ENCODE measurements at regions not wholly inside any gene's neighbourhood (a gene's known extent, or its start where the extent isn't known, plus 50 kb on each side); places are given as distances from the start of the nearest gene placed in this dataset.

DNA sequence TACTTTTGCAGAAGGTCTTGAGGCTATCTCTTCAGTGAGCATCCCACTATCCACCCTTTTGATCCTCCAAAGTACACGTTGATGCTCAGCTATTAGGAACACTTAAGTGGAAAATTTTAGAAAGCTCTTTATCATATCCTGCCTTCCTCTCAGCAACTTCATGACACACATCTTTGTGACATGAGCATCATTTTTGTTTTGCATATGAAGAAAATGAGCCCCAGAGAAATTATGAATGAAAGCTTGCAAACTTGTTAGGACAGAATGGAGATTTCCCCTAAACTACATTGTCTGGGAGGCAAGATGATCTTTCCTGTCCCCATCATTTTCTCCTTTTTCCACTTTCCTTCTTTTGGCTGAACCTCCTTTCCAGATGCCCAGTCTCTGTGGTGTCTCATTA is 239.4 kb upstream of the PIK3R1 start:
- ATAC-seq = no peak
- no peak for DNase-seq
- no peaks in the 10 kb centered on the region for H3K9me3 ChIP-seq (ENCODE audit: control insufficient read depth, low read length, poor library complexity, severe bottlenecking)
- Mint-ChIP-seq H3K4me1 (peaks cover 6% of the 10 kb centered on the region), H3K27me3 (no peaks in the 10 kb centered on the region), H3K4me3 (no peak overlapping the region), H3K36me3 (ENCODE audit: low read depth) (no peaks in the 10 kb centered on the region), H3K27ac (no peak overlapping the region)

DNA sequence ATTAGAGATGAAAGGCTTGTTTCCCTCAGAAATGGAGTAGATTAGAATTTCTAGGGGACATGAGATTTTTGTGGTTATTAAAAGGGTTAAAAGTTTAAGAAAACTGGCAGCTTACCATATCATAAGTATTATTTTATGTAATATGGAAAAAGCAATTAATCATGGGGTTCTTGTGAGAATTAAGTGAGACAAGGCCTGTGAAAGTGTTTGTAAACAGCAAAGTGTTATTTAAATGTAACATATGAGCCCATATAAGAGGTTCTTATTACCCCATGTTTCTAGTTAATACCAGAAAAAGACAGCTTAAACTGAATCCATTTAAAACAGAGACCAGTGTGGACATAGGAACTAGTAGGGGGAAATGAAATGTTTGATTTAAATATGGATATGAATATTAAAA is 241.1 kb upstream of the PIK3R1 start:
- DNase-seq (no peak), ATAC-seq (no peak)
- Mint-ChIP-seq H3K4me3 (no peak overlapping the region), H3K27ac (no peak overlapping the region), H3K27me3 (no peaks in the 10 kb centered on the region), H3K36me3 (ENCODE audit: low read depth) (no peaks in the 10 kb centered on the region), H3K4me1 (peaks cover 6% of the 10 kb centered on the region)
- H3K9me3 ChIP-seq (ENCODE audit: control insufficient read depth, low read length, poor library complexity, severe bottlenecking) = no peaks in the 10 kb centered on the region

DNA sequence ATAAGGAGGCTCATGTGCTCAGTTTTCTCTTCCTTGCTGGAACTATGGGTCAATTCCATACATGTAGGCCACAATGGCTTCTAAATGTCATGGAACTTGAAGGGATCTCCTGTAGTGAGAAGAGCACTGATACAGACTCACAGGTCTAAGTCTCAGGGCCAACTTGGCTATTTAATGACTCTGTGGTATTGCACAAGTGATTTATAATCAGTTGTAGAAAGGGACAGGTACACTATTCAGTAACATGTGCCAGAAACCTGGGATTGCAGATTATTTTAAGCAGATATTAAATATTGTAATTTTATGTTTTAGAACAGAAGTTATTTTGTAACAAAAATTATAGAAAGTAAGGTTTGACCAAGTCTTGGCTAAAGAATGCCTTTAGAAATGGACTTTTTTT is 241.5 kb upstream of the PIK3R1 start:
- Mint-ChIP-seq H3K27ac (no peak overlapping the region), H3K27me3 (no peaks in the 10 kb centered on the region), H3K4me3 (no peak overlapping the region), H3K36me3 (ENCODE audit: low read depth) (no peaks in the 10 kb centered on the region), H3K4me1 (peaks cover 6% of the 10 kb centered on the region)
- no peak for DNase-seq
- ATAC-seq = no peak
- no peaks in the 10 kb centered on the region for H3K9me3 ChIP-seq (ENCODE audit: control insufficient read depth, low read length, poor library complexity, severe bottlenecking)

DNA sequence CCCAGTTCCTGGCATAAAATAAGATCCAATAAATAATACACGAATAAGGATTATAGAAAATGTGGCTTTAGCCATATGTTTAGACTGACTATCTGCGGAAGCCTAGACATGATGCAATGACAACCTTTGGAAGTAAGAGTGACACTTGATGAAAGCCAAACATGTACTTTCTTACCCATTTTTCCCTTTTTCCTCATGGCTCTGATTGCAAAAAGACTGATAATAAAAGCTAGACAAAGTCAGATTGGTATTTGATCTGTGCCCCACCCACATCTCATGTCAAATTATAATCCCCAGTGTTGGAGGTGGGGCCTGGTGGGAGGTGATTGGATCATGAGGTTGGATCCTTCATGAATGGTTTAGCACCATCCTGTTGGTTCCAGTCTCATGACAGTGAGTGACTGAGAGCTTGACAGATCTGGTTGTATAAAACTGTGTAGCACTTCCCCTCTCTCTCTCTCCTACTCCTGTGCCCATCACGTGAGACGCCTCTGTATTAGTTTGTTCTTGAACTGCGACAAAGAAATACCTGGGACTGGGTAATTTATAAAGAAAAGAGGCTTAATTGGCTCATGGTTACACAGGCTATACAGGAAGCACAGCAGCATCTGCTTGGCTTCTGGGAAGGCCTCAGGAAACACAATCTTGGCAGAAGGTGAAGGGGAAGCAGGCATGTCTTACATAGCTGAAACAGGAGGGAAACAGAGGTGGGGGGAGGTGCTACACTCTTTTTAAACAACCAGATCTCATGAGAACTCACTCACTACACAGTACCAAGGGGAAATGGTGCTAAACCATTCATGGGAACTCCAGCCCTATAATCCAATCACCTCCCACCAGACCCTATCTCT is 243.4 kb upstream of the PIK3R1 start:
- no peak for ATAC-seq
- no peak overlapping the region for H3K4me3 Mint-ChIP-seq
- no peaks in the 10 kb centered on the region for H3K27me3 Mint-ChIP-seq
- no peaks in the 10 kb centered on the region for H3K9me3 ChIP-seq (ENCODE audit: control insufficient read depth, low read length, poor library complexity, severe bottlenecking)
- H3K4me1 Mint-ChIP-seq = peaks cover 3% of the 10 kb centered on the region
- DNase-seq = no peak
- no peak overlapping the region for H3K27ac Mint-ChIP-seq
- no peaks in the 10 kb centered on the region for H3K36me3 Mint-ChIP-seq (ENCODE audit: low read depth)

- no peaks in the 10 kb centered on the region for H3K27me3 Mint-ChIP-seq
- no peaks in the 10 kb centered on the region for H3K9me3 ChIP-seq (ENCODE audit: control insufficient read depth, low read length, poor library complexity, severe bottlenecking)
- DNase-seq (no peak), ATAC-seq (no peak)
- no peak overlapping the region for H3K27ac Mint-ChIP-seq
- H3K4me3 Mint-ChIP-seq = no peak overlapping the region
- H3K36me3 Mint-ChIP-seq (ENCODE audit: low read depth) = no peaks in the 10 kb centered on the region
- H3K4me1 Mint-ChIP-seq = no peaks in the 10 kb centered on the region
Observed at GRCh38 chr5:67971223-67971830, 244.2 kb upstream of the PIK3R1 start.

DNA sequence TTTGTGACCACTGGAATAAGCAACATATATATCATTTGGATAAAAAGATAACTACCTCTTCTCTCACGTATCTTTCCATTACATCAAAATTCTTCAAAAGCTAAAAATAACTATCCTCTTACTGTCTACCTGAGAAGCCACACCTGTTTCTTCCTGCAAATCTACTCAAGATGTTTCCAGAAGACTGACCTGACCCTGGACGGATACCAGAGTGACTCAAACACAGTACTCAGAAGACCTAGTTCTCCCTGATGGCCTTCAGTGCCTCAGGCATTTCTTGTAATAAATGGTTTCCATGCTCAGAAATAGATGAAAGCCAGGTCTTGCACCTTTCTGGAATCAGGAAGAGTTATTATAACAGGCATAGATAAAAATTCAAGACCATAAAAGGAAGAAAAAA is 245.9 kb upstream of the PIK3R1 start:
- Mint-ChIP-seq H3K27ac (no peak overlapping the region), H3K4me1 (no peaks in the 10 kb centered on the region), H3K4me3 (no peak overlapping the region), H3K36me3 (ENCODE audit: low read depth) (no peaks in the 10 kb centered on the region), H3K27me3 (peaks cover 7% of the 10 kb centered on the region)
- DNase-seq (no peak), ATAC-seq (no peak)
- H3K9me3 ChIP-seq (ENCODE audit: control insufficient read depth, low read length, poor library complexity, severe bottlenecking) = no peaks in the 10 kb centered on the region

DNA sequence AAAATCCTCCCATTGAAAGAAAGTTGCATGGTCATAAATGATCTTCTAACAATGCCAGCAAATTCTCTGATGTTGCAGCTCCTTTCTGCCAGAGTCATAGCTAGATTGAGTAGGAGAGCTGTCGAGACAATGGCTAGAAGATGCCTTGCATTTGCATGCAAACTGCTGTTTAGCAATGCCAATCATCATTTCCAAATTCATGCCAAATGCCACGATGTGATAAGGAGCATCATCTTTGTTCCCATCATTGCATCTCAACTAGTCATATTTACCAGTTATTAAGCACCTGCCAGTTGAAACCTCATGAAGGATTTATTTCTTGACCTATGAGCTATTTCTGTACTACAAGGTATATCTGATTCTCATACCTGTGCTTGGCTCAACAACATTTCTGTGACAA is 246.4 kb upstream of the PIK3R1 start:
- no peak for ATAC-seq
- Mint-ChIP-seq H3K36me3 (ENCODE audit: low read depth) (no peaks in the 10 kb centered on the region), H3K4me3 (no peak overlapping the region), H3K4me1 (no peaks in the 10 kb centered on the region), H3K27ac (no peak overlapping the region), H3K27me3 (peaks cover 9% of the 10 kb centered on the region)
- no peak for DNase-seq
- H3K9me3 ChIP-seq (ENCODE audit: control insufficient read depth, low read length, poor library complexity, severe bottlenecking) = no peaks in the 10 kb centered on the region

- Mint-ChIP-seq H3K4me3 (no peak overlapping the region), H3K27me3 (peaks cover 30% of the 10 kb centered on the region), H3K27ac (no peak overlapping the region), H3K4me1 (no peaks in the 10 kb centered on the region), H3K36me3 (ENCODE audit: low read depth) (no peaks in the 10 kb centered on the region)
- H3K9me3 ChIP-seq (ENCODE audit: control insufficient read depth, low read length, poor library complexity, severe bottlenecking) = no peaks in the 10 kb centered on the region
- ATAC-seq (no peak), DNase-seq (no peak)
Observed at GRCh38 chr5:67966712-67967111, 248.8 kb upstream of the PIK3R1 start.

DNA sequence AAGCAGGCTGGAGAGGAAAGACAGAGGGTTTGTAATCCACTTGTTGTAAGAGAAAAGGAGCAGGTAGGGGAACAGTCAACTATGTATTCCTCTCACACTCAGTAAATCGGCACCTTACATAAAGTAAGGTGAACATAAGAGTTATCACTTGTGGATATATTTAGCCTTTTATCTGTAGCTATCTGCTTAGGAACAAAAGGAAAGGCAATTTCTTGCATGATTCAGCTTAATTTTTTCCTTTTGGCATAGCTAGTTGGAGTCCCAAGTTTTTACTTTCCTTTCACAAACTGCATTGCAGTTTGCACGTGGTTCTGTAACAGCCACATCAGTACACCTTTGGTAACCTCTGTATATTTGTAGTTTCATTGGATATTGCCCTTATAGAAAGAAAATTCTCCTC is 250.9 kb upstream of the PIK3R1 start:
- DNase-seq (no peak), ATAC-seq (no peak)
- Mint-ChIP-seq H3K27me3 (peaks cover 30% of the 10 kb centered on the region), H3K4me1 (no peaks in the 10 kb centered on the region), H3K27ac (no peak overlapping the region), H3K4me3 (no peak overlapping the region), H3K36me3 (ENCODE audit: low read depth) (no peaks in the 10 kb centered on the region)
- H3K9me3 ChIP-seq (ENCODE audit: control insufficient read depth, low read length, poor library complexity, severe bottlenecking) = no peaks in the 10 kb centered on the region

DNA sequence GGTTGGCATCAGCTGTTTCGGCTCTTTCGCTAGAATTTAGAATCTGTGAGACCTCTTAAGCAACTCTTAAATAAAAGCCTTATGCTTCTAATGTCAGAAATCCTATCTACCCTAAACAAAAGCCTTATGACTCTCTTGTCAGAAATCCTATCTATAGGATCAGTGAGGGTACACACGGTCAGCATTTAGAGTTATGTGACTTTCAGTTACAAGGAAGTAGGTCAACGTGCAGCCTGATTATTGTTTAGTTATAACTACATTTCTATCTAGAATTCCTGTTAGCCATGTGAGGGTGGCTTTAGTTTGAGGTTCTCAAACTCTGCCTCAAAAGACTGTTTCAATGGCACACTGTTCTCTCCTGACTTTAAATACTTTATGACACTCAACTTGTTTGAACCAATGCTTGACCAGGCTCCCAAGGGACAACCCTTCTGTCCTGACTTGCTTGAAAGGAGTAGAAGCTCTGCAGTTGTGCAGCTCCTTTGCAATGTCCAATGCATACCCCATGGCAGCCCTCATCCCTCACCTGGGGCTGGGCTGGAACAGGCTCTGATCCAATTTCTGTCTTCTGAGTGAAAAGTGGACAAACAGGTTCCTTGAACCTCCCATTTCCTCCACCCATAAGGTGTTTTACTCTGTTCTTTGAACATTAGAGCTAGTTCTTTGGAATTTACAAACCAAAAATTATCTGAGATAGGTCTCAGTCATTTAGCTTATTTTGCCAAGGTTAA is 251.6 kb upstream of the PIK3R1 start:
- no peak for DNase-seq

DNA sequence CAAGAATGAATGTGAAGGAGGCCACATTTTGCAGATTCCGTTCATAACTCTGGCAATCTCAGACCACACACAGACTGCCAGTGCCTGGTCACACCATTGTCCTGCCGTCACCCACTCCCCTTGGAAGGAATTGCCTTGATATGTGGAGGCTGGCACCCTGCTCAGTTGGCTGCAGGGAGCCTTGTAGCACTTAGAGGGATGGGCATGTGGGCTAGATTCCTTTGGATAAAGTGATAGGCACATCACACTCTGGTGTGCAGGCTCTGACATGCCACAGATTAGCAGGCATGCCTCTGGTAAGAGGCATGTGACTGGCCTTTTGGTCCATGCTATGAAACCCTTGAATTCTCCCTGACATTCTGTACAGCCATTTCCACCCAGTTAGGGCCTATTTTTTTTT is 254.6 kb upstream of the PIK3R1 start:
- ATAC-seq = no peak

More for the DNA sequence above, 251.6 kb upstream of the PIK3R1 start:
- Mint-ChIP-seq H3K4me1 (no peaks in the 10 kb centered on the region), H3K4me3 (no peak overlapping the region), H3K27ac (no peak overlapping the region), H3K27me3 (peaks cover 35% of the 10 kb centered on the region), H3K36me3 (ENCODE audit: low read depth) (no peaks in the 10 kb centered on the region)
- no peaks in the 10 kb centered on the region for H3K9me3 ChIP-seq (ENCODE audit: control insufficient read depth, low read length, poor library complexity, severe bottlenecking)
- no peak for ATAC-seq

GRCh38 chr5:67957374-67957773 is 258.2 kb upstream of the PIK3R1 start:
- Mint-ChIP-seq H3K36me3 (ENCODE audit: low read depth) (no peaks in the 10 kb centered on the region), H3K27me3 (peaks cover 46% of the 10 kb centered on the region), H3K4me3 (no peak overlapping the region), H3K27ac (no peak overlapping the region), H3K4me1 (no peaks in the 10 kb centered on the region)
- DNase-seq (no peak), ATAC-seq (no peak)
- no peaks in the 10 kb centered on the region for H3K9me3 ChIP-seq (ENCODE audit: control insufficient read depth, low read length, poor library complexity, severe bottlenecking)

More for the DNA sequence above, 254.6 kb upstream of the PIK3R1 start:
- no peak overlapping the region for H3K27ac Mint-ChIP-seq
- H3K36me3 Mint-ChIP-seq (ENCODE audit: low read depth) = no peaks in the 10 kb centered on the region
- H3K4me3 Mint-ChIP-seq = no peak overlapping the region
- no peaks in the 10 kb centered on the region for H3K4me1 Mint-ChIP-seq
- no peaks in the 10 kb centered on the region for H3K9me3 ChIP-seq (ENCODE audit: control insufficient read depth, low read length, poor library complexity, severe bottlenecking)
- no peak for DNase-seq
- H3K27me3 Mint-ChIP-seq = peaks cover 54% of the 10 kb centered on the region

DNA sequence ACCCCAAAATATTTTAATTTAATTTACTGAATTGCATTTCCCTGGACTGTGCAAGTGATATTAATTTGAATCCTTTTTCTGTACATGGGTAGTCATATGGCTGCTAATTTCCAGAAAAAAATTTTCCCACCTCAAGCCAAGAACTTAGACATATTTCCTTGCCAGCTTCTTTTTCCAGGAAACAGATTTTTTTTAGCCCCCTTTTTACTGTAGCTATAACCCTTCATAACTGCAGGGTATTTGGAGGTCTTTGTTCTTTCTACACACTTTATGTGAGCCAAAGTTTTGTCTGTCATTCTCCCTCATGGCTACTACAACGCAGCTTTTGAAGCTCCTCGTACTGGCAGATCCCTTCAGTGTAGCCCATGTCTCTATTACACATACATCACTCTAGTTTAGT is 261.2 kb upstream of the PIK3R1 start:
- H3K27me3 Mint-ChIP-seq = peaks cover 37% of the 10 kb centered on the region
- no peaks in the 10 kb centered on the region for H3K4me1 Mint-ChIP-seq
- ATAC-seq = no peak
- DNase-seq = no peak
- no peaks in the 10 kb centered on the region for H3K36me3 Mint-ChIP-seq (ENCODE audit: low read depth)
- no peak overlapping the region for H3K27ac Mint-ChIP-seq
- no peak overlapping the region for H3K4me3 Mint-ChIP-seq
- no peaks in the 10 kb centered on the region for H3K9me3 ChIP-seq (ENCODE audit: control insufficient read depth, low read length, poor library complexity, severe bottlenecking)
